GM12865 (cell line): ENCODE measurements at regions not wholly inside any gene's neighbourhood (a gene's known extent, or its start where the extent isn't known, plus 50 kb on each side); places are given as distances from the start of the nearest gene placed in this dataset.
"Not testable (repeated sequence)": the region's sequence is repeated elsewhere in the genome, so short reads cannot be mapped to it uniquely, and the experiment has no call there.

Experiments used
- DNase-seq: peaks from one replicate; pipeline ENCODE4 v3.0.0; 2010; ENCODE audit warnings: low read depth
- H3K4me3 ChIP-seq: 2 replicates; pipeline ENCODE4 v1.5.1; 2011; ENCODE audit warnings: mild to moderate bottlenecking, low read depth, low read length, control low read depth
- CTCF ChIP-seq: IDR thresholded peaks from 2 replicates; pipeline ENCODE4 v1.5.1; 2011; ENCODE audit warnings: low read length, control low read depth, low read depth, inconsistent platforms; ENCODE audit not compliant: insufficient read depth; ENCODE audit errors: missing control alignments

- DNase-seq: no peak
- TF ChIP-seq CTCF: no peak
- H3K4me3 ChIP-seq: no peak overlapping the region
Measured at GRCh38 chr21:36257657-36258056, 62.3 kb upstream of the MORC3 start.

- TF ChIP-seq CTCF: peak; percentile 75
- peak; percentile 71 for DNase-seq
- H3K4me3 ChIP-seq: peak overlapping the region; percentile 60
Measured at GRCh38 chr21:36260030-36260787, 59.8 kb upstream of the MORC3 start.

GRCh38 chr21:36260802-36261201, 59.2 kb upstream of the MORC3 start:
- TF ChIP-seq CTCF: no peak
- no peak for DNase-seq
- peak overlapping the region; percentile 60 for H3K4me3 ChIP-seq

- no peak for DNase-seq
- no peak for TF ChIP-seq CTCF
- no peak overlapping the region for H3K4me3 ChIP-seq
Measured at GRCh38 chr21:36261459-36261858, 58.5 kb upstream of the MORC3 start.

GRCh38 chr21:36263797-36264196, 56.2 kb upstream of the MORC3 start:
- no peak for DNase-seq
- no peak overlapping the region for H3K4me3 ChIP-seq
- no peak for TF ChIP-seq CTCF

GRCh38 chr21:36265431-36265830, 54.6 kb upstream of the MORC3 start:
- no peak for DNase-seq
- no peak for TF ChIP-seq CTCF
- no peak overlapping the region for H3K4me3 ChIP-seq

GRCh38 chr21:36267828-36268227, 52.2 kb upstream of the MORC3 start:
- not testable (repeated sequence) for DNase-seq, H3K4me3 ChIP-seq

GRCh38 chr21:36268264-36268663, 51.7 kb upstream of the MORC3 start:
- H3K4me3 ChIP-seq, DNase-seq: not testable (repeated sequence)
